ENCODE measurements at regions not wholly inside any gene's neighbourhood (a gene's known extent, or its start where the extent isn't known, plus 50 kb on each side); places are given as distances from the start of the nearest gene placed in this dataset.

- intact Hi-C loops (cut with micrococcal nuclease) (no loop called here), dilution Hi-C loops (cut with MboI; ENCODE audit: extremely low pct_ligation_motif_present, low sequenced_read_pairs) (no loop called here)
Measured at GRCh38 chr3:127493924-127494646, 96.4 kb downstream of the TPRA1 start.

More at GRCh38 chr3:127493924-127494646, 96.4 kb downstream of the TPRA1 start:
- Histone ChIP-seq H3K4me3 (replicated peaks in 1 of 3; ENCODE audit: insufficient read depth in 1 of 3, low read depth in 1 of 3, low read length in 3 of 3) (no peak overlapping the region), H3K27me3 (ENCODE audit: control insufficient read depth in 2 of 2, insufficient read depth in 2 of 2, low read length in 2 of 2) (no peaks in the 10 kb centered on the region), H3K4me1 (ENCODE audit: control insufficient read depth, extremely low read depth, insufficient read depth, low read length) (no peaks in the 10 kb centered on the region), H4K20me1 (replicated peaks; ENCODE audit: control insufficient read depth, extremely low read depth, insufficient read depth, low read length) (no peaks in the 10 kb centered on the region), H3K27ac (ENCODE audit: insufficient read depth, low read depth, low read length) (no peak overlapping the region), H3K9me3 (replicated peaks; ENCODE audit: control insufficient read depth, insufficient read depth, low read length) (no peaks in the 10 kb centered on the region), H2AFZ (ENCODE audit: low read depth, low read length) (no peak overlapping the region), H3K36me3 (ENCODE audit: control insufficient read depth in 2 of 2, extremely low read depth in 1 of 2, insufficient read depth in 2 of 2, low read length in 2 of 2) (no peaks in the 10 kb centered on the region), H3K9ac (replicated peaks; ENCODE audit: extremely low read depth, insufficient read depth, low read length) (no peak overlapping the region), H3K9me1 (replicated peaks; ENCODE audit: control insufficient read depth, extremely low read depth, insufficient read depth, low read length) (no peaks in the 10 kb centered on the region), H3K79me2 (ENCODE audit: control insufficient read depth, insufficient read depth, low read length) (no peaks in the 10 kb centered on the region), H3K4me2 (ENCODE audit: insufficient read depth, low read length) (no peak overlapping the region)
- ChIA-PET CTCF (no interaction called here), POLR2A (no interaction called here)
- TF ChIP-seq POLR2A (IDR thresholded peaks at IDR 0.05; ENCODE audit: low read depth, low read length) = no peak
- no peak for TF ChIP-seq MYC (IDR thresholded peaks at IDR 0.05; ENCODE audit: low read depth, low read length)
- TF ChIP-seq EZH2 (IDR thresholded peaks at IDR 0.05; ENCODE audit: borderline replicate concordance, low read depth, low read length, severe bottlenecking) = no peak
- no peak for TF ChIP-seq POLR2AphosphoS5 (IDR thresholded peaks at IDR 0.05; ENCODE audit: insufficient read depth, low read depth, low read length)
- TF ChIP-seq CTCF (IDR thresholded peaks at IDR 0.05; ENCODE audit: extremely low read depth in 1 of 2, insufficient read depth in 1 of 2, low read depth in 1 of 2, low read length in 2 of 2) = no peak
- TF ChIP-seq, protein P1, sequence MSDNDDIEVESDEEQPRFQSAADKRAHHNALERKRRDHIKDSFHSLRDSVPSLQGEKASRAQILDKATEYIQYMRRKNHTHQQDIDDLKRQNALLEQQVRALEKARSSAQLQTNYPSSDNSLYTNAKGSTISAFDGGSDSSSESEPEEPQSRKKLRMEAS (IDR thresholded peaks at IDR 0.05; ENCODE audit: insufficient read depth, insufficient read length) = no peak
- TF ChIP-seq JUN (IDR thresholded peaks at IDR 0.05; ENCODE audit: borderline replicate concordance, insufficient read depth, insufficient read length, low read depth) = no peak
- no peak for TF ChIP-seq GATA2 (IDR thresholded peaks at IDR 0.05; ENCODE audit: insufficient read depth, insufficient read length, low read depth, low read length)
- no peak for TF ChIP-seq FOS (IDR thresholded peaks at IDR 0.05; ENCODE audit: borderline replicate concordance, insufficient read depth, low read length)
- no peak for FAIRE-seq
- no peak for DNase-seq (ENCODE audit: low read depth, low spot score)
- BruUV-seq (replicated peaks) = no TSS peak

Data from endothelial cell of umbilical vein (primary cell).